GM10266 (cell line): ENCODE measurements at regions not wholly inside any gene's neighbourhood (a gene's known extent, or its start where the extent isn't known, plus 50 kb on each side); places are given as distances from the start of the nearest gene placed in this dataset.

Experiments used
- DNase-seq: peaks from one replicate; pipeline ENCODE4 v3.0.0; 2012; ENCODE audit errors: extremely low spot score
- TF ChIP-seq, protein P1 (sequence below): IDR thresholded peaks from 2 replicates; pipeline ENCODE4 v1.5.1; 2012; ENCODE audit warnings: mild to moderate bottlenecking, low read depth; ENCODE audit not compliant: control insufficient read depth, insufficient read depth; ENCODE audit errors: missing control alignments

DNA sequence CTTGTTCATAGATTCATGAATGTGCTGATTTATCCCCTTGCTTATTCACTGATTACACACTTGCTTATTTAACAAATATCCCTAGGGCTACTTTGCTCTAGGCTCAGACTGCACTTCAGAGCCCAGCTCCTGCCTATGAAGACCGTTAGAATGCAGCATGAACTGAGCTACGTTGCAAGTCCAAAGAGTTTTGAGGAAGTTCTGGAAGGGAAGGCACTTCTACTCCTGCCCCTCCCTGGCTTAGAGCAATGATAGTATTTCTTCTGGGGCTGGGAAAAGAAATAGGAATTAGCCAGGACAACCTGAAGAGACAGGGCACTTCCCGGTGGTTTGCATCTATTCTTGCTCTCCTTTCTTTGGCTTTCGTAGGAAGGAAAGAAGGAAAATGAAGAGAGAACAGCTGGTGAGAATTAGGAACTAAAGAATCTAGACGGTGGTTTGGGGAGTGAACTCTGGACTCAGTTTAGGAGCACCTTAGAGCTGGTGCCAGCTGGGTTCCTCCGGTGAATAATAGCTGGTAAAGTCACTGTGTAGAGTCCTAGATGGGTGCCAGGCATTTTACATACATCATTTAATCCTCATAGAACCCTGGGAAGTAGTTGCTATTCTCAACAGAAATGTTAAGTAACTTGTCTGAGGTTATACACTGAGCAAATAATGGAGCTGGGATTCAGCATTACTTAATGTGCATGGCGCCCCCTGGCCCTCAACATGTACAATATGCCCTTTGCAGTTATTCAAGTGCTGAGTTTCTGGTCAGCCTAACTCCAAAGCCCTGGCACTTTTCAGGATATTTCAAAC lies 65.9 kb downstream of the NDUFS5 start:
- no peak for DNase-seq
- TF ChIP-seq, protein P1, sequence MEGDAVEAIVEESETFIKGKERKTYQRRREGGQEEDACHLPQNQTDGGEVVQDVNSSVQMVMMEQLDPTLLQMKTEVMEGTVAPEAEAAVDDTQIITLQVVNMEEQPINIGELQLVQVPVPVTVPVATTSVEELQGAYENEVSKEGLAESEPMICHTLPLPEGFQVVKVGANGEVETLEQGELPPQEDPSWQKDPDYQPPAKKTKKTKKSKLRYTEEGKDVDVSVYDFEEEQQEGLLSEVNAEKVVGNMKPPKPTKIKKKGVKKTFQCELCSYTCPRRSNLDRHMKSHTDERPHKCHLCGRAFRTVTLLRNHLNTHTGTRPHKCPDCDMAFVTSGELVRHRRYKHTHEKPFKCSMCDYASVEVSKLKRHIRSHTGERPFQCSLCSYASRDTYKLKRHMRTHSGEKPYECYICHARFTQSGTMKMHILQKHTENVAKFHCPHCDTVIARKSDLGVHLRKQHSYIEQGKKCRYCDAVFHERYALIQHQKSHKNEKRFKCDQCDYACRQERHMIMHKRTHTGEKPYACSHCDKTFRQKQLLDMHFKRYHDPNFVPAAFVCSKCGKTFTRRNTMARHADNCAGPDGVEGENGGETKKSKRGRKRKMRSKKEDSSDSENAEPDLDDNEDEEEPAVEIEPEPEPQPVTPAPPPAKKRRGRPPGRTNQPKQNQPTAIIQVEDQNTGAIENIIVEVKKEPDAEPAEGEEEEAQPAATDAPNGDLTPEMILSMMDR = peak; percentile 81

DNA sequence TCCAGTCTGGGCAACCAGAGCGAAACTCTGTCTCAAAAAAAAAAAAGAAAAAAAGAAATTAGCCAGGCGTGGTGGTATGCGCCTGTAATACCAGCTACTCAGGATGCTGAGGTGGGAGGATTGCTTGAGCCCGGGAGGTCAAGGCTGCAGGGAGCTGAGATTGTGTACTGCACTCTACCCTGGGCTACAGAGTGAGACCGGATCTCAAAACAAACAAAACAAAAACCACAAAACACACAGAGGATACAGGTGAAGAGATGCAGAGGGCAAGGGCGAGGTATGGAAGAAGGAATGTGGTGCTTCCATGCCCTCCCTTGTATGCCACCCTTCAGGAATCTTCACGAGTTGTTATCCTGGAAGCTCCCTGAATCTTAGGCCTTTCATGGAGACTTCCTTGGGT lies 68.5 kb downstream of the NDUFS5 start:
- TF ChIP-seq, protein P1 = no peak
- no peak for DNase-seq

DNA sequence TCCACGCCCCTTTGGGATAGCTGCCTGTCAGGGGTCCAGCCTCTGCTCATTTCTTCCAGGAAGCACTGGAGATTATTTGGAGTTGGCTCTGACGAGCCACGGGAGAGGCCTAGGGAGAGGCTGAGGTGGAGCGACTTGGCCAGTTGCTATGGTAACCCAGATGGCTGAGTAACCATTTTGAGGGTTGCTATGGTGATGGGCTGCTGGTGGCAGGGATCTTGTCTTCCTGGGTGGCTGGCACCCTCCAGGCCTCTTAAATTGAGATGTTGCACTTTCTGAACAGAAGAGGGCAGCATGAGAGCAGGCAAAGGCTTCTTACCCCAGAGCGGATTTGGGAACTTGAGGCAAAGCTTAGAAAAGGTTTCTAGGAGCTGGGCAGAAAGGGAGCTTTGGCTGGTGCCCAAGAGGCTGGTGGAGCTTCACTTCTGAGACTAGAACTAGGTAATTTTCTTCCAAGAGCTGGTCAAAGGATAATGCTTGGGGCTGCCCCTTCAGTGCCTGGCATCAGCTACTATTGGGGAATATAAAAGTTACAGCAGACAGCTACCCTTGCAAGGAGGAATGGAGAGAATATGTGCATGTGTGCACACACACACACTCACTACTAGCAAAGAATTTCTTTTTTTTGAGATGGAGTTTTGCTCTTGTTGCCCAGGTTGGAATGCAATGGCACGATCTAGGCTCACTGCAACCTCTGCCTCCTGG lies 72.5 kb downstream of the NDUFS5 start:
- DNase-seq = peak; percentile 78
- TF ChIP-seq, protein P1 = peak; percentile 68

DNA sequence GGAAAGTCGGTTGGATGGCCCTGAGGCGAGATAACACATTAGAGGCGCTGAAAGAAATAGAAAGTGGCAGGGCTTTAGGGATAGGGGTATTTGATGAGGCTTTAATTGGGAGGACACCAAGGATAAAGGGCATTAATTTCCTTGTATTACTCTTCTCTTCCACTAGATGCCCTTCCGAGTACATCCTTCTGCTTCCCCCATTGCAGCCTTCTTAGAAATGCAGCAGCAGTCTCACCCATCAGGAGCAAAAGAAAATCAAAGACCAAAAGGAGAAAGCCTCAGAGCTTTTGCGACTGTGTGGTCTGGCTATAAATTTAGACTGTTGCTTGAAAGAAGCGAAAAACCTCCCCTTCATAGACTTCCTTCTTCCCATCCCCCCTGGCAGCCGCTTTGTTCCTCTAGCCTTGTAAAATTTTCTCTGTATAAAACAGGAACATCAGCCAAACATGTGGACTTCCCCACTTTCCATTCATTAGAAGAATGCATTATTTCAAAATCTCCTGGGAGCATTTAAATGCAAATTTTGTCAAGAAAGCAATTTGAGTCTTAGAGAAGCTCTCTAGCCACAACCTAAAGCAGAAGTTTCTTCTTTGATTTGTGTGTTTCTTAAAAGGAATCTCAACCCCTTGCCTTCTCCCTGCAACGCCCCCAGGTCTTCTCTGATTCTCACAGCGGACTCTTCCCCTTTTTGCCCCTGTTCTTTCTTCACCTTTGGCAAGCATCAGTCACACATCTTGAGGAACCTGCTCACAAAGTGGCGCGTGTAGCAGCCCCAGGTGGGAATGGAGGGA lies 76.6 kb downstream of the NDUFS5 start:
- TF ChIP-seq, protein P1 = peak; percentile 56
- DNase-seq = peak; percentile 78

DNA sequence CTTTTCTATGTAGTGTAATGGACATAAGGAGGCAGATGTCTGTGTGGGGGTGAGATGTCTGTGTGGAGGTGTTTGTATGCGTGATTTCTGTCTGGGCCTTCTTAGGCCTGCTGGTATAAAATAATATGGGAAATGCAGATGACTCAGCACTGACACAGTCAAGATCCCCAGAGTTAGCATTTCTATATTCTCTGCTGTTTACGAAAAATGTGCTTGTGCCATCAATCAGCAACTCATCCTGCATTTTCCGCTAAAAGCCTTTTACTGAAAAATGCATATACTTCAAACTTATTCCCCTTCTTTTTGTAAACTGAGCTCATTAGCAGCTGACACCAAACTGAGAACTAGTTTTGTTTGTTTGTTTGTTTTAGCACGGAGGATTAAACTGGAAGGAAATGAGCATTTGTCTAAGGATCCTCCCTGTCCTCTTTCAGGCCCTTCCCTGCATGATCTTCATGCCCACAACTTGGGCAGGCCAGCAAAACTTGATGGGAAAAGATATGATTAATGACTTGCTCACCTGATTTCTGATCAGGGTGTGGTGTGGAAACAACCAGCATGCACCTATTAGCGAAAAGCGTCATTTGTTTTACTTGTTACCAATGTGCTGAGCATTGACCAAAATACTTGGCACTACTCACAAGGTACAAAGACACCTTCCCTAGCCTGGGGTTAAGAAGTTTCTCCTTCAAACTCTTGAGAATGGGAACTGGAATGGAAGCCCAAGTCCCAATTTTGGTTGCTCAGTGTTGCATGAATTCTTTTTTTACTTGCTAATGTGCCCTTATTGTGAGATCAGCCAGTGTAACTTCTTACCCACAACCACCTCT lies 77.4 kb downstream of the NDUFS5 start:
- DNase-seq = no peak
- TF ChIP-seq, protein P1 = no peak

DNA sequence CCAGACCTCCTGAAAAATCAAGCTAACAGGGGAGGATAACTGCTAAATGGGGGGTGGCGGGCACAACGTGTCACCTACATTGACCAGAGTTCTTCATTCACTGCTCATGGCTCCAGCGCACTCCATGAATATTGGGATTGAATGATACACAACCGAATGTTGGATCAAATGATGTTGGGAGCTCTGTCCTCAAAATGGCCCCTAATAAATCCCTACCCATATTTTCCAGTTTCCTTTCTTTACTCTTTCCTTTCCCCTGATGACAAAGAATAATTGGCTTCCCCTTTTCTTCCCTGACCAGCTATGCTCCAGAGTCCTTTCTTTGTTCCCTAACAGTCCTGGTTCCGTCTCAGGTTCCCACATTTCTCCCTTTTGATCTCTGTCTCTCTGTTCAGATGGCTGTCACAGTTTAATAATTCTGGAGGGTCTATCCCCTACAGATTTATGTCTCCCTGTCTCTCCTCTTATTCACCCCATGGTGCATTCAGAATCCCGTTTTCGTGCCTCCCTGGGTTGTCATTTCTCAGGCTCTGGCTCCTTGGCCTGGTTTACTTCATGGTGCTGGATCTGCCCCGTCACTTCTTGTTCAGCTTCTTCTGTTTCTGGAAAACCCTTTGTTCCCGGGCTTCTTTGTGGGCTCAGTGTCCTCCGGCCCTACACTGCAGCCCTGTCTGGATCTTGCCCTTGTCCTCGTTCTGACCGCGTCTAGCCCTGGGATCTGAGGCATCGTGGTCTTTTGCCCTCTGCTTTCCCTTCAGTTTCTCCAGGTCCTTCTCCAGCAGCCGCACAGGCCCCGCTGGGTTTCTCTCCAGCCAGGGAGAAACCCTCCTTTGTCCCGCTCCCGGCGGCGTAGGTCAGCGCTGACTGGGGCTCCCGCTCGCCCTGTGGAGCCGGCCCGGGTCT lies 78.3 kb downstream of the NDUFS5 start:
- no peak for DNase-seq
- TF ChIP-seq, protein P1 = no peak
